Heart left ventricle (tissue), 16 donors: ENCODE measurements at regions not wholly inside any gene's neighbourhood (a gene's known extent, or its start where the extent isn't known, plus 50 kb on each side); places are given as distances from the start of the nearest gene placed in this dataset.

ENCODE experiments used
- ATAC-seq, 4 donors: fragments of 200-7000 bp; cut with Tn5 transposase; one replicate each; pipeline ENCODE4 v1.9.1; 2020 to 2022; ENCODE audit warnings: moderate library complexity in 4 of 4, mild to moderate bottlenecking in 3 of 4, moderate number of reproducible peaks in 1 of 4
- DNase-seq, 5 donors: peaks; one replicate each; pipeline ENCODE4 v3.0.0-alpha.2; 2020
- H3K27ac ChIP-seq, 12 donors: fragments of 200-600 bp; sonication (generic) in 4 of 12; one replicate each; pipeline versions ENCODE4 v1.5.0 to v1.8.0; 2016 to 2022; ENCODE audit warnings: mild to moderate bottlenecking in 2 of 12
- H3K27me3 ChIP-seq, 9 donors: fragments of 200-600 bp; sonication (generic) in 2 of 9; one replicate each; pipeline versions ENCODE4 v1.5.1 to v1.8.0; 2016 to 2022; ENCODE audit warnings: mild to moderate bottlenecking in 3 of 9
- H3K36me3 ChIP-seq, 9 donors: fragments of 200-600 bp; sonication (generic) in 2 of 9; one replicate each; pipeline versions ENCODE4 v1.5.0 to v1.8.0; 2018 to 2022; ENCODE audit warnings: mild to moderate bottlenecking in 2 of 9
- H3K4me1 ChIP-seq, 12 donors: fragments of 200-600 bp; sonication (generic) in 4 of 12; one replicate each; pipeline versions ENCODE4 v1.5.0 to v1.8.0; 2016 to 2022; ENCODE audit warnings: mild to moderate bottlenecking in 3 of 12
- H3K4me3 ChIP-seq, 12 donors: fragments of 200-600 bp; sonication (generic) in 4 of 12; one replicate each; pipeline versions ENCODE4 v1.5.0 to v1.8.0; 2017 to 2022; ENCODE audit warnings: mild to moderate bottlenecking in 9 of 12, moderate library complexity in 4 of 12
- H3K9me3 ChIP-seq, 12 donors: fragments of 200-600 bp; sonication (generic) in 4 of 12; one replicate each; pipeline versions ENCODE4 v1.5.0 to v1.8.0; 2016 to 2022; ENCODE audit warnings: mild to moderate bottlenecking in 1 of 12
- CTCF ChIP-seq, 12 donors: fragments of 200-600 bp; sonication (generic) in 4 of 12; IDR thresholded peaks; one replicate each; pipeline versions ENCODE4 v1.5.0 to v1.8.0; 2018 to 2022; ENCODE audit warnings: antibody characterized with exemption in 12 of 12, mild to moderate bottlenecking in 5 of 12
- POLR2A ChIP-seq, 2 donors: fragments of 450-650 bp; IDR thresholded peaks; one replicate each; pipeline ENCODE4 v1.6.1; 2017; ENCODE audit warnings: antibody characterized with exemption in 2 of 2, mild to moderate bottlenecking in 2 of 2, moderate library complexity in 2 of 2
- WGBS, 4 donors: extraction: QIAGEN DNeasy Blood & Tissue Kit in 2 of 4; methylation state at CpG; one replicate each; pipeline versions ENCODE4 v1.1.5 to v1.1.7; 2013 to 2018; 5-methylcytosine and 5-hydroxymethylcytosine counted together
- intact Hi-C, 10 donors: fragments of 100-400 bp; cut with DNase I; formaldehyde crosslinking; loops; one replicate each; pipeline versions ENCODE4 v1.11.1 to v1.14.2; 2022
- donor health status: ischemic (EF 13 %, LVEDD 7.1; RV severe dilation, severe dysfunction).
- donor health status: healthy with polysubstance abuse.
- donor health status: DM: no; HTN: yes; CAD: no.
- donor health status: DM: no; HTN: no; CAD: no.
- donor health status: ischemic (EF 25% LVEDD 6.9; RV normal size, moderate dysfunction).
- donor health status: ischemic (EF 25% LVEDD 5.7; RV mildly dilated, moderate dysfunction).
- donor health status: healthy.
- donor health status: DM: yes; HTN: yes; CAD: no.
- donor health status: ischemic (EF 35%, LVEDD 5.7; RV mildly dilated, moderate dysfunction).
- donor health status: nonischemic (EF 11% LVEDD 7.7; RV severe dilation, severe dysfunction).
- donor health status: DM: yes; HTN: yes; CAD: no.
- donor health status: PGD.
- donor health status: ischemic (EF 29% LVEDD 5.4; RV normal size, mild dysfunction).
- donor health status: nonischemic (EF 23%, LVEDD 6.1; RV moderate dilation, normal function).

GRCh38 chr7:63072806-63073205 is 925.8 kb upstream of the ZNF722 start:
- intact Hi-C loops, result no loop called here

GRCh38 chr7:63073286-63073685 is 925.4 kb upstream of the ZNF722 start:
- no peaks in the 10 kb centered on the region for H3K27me3 ChIP-seq
- no peak overlapping the region for H3K4me3 ChIP-seq
- TF ChIP-seq CTCF (IDR thresholded peaks at IDR 0.05), result no peak
- TF ChIP-seq POLR2A (IDR thresholded peaks at IDR 0.05), result no peak
- H3K27ac ChIP-seq, result no peak overlapping the region
- no peaks in the 10 kb centered on the region for H3K4me1 ChIP-seq
- peaks cover 0 to 42% (median 4%) of the 10 kb centered on the region in 12 donors for H3K9me3 ChIP-seq
- no peaks in the 10 kb centered on the region for H3K36me3 ChIP-seq
- DNase-seq (no peak), ATAC-seq (no peak)
- WGBS, 4 donors, result 70 to 87% (median 77%) methylated on average over 2 of the region's 2 CpGs
- intact Hi-C loops, result no loop called here

More at GRCh38 chr7:63072806-63073205, 925.8 kb upstream of the ZNF722 start:
- TF ChIP-seq CTCF (IDR thresholded peaks at IDR 0.05) (no peak), POLR2A (IDR thresholded peaks at IDR 0.05) (no peak)
- no peak for ATAC-seq
- no peak for DNase-seq
- no peaks in the 10 kb centered on the region for H3K27me3 ChIP-seq
- no peak overlapping the region for H3K27ac ChIP-seq
- H3K9me3 ChIP-seq, result peaks cover 0 to 38% (median 2%) of the 10 kb centered on the region in 12 donors
- 38 to 52% (median 49%) methylated on average over 2 to 5 of the region's 5 CpGs for WGBS, 4 donors
- H3K4me3 ChIP-seq, result no peak overlapping the region
- no peaks in the 10 kb centered on the region for H3K4me1 ChIP-seq
- H3K36me3 ChIP-seq, result no peaks in the 10 kb centered on the region

- Histone ChIP-seq H3K4me1 (no peaks in the 10 kb centered on the region), H3K9me3 (peaks cover 0 to 41% (median 7%) of the 10 kb centered on the region in 12 donors), H3K4me3 (no peak overlapping the region), H3K36me3 (no peaks in the 10 kb centered on the region), H3K27ac (no peak overlapping the region), H3K27me3 (no peaks in the 10 kb centered on the region)
- ATAC-seq (no peak), DNase-seq (no peak)
- intact Hi-C loops, result no loop called here
- WGBS, 4 donors, result 38 to 55% methylated on average over 1 of the region's 1 CpG; no CpG with 5 or more reads in 2 of the 4 donors
- TF ChIP-seq POLR2A (IDR thresholded peaks at IDR 0.05) (no peak), CTCF (IDR thresholded peaks at IDR 0.05) (no peak)
Measured at GRCh38 chr7:63073736-63074135, 924.9 kb upstream of the ZNF722 start.

GRCh38 chr7:63077841-63078240 is 920.8 kb upstream of the ZNF722 start:
- no peaks in the 10 kb centered on the region for H3K36me3 ChIP-seq
- no peaks in the 10 kb centered on the region for H3K4me1 ChIP-seq
- ATAC-seq, result no peak
- DNase-seq, result no peak
- H3K27ac ChIP-seq, result no peak overlapping the region
- WGBS, 4 donors, result 15 to 41% (median 29%) methylated on average over 4 of the region's 4 CpGs
- intact Hi-C loops, result no loop called here
- H3K27me3 ChIP-seq, result no peaks in the 10 kb centered on the region
- peaks cover 0 to 59% (median 24%) of the 10 kb centered on the region in 12 donors for H3K9me3 ChIP-seq
- H3K4me3 ChIP-seq, result no peak overlapping the region
- TF ChIP-seq CTCF (IDR thresholded peaks at IDR 0.05) (no peak), POLR2A (IDR thresholded peaks at IDR 0.05) (no peak)
